Erythroblast (primary cell): ENCODE measurements at regions not wholly inside any gene's neighbourhood (a gene's known extent, or its start where the extent isn't known, plus 50 kb on each side); places are given as distances from the start of the nearest gene placed in this dataset.

Experiments
- GATA1 ChIP-seq: IDR thresholded peaks from 2 replicates; pipeline ENCODE4 v1.6.1; 2011; ENCODE audit warnings: low read depth, mild to moderate bottlenecking, control low read depth, low read length, moderate library complexity
- POLR2A ChIP-seq: IDR thresholded peaks from 2 replicates; pipeline ENCODE4 v1.6.1; 2011; ENCODE audit warnings: mild to moderate bottlenecking, low read length

DNA sequence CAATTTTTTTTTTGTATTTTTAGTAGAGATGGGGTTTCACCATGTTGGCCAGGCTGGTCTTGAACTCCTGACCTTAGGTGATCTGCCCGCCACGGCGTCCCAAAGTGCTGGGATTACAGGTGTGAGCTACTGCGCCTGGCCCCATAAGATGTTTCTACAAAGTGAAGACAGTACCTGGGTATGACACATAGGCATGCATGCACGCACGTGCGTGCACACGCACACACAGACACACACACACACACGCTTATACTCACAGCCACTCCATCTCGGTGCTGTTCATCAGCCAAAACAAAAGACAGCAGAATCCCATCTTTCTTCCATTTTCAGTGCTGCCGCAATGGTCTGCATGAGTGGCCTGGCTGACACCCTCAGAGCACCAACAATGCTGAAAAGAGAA, 63.9 kb downstream of the VCPKMT start:
- TF ChIP-seq POLR2A, result no peak
- no peak for TF ChIP-seq GATA1
